LNCaP clone FGC (cell line): ENCODE measurements at regions not wholly inside any gene's neighbourhood (a gene's known extent, or its start where the extent isn't known, plus 50 kb on each side); places are given as distances from the start of the nearest gene placed in this dataset.

Source experiments
- DNase-seq: peaks from one replicate; pipeline ENCODE4 v3.0.0-alpha.2; 2011; ENCODE audit warnings: low read depth
- H3K4me3 ChIP-seq: 2 replicates; pipeline ENCODE4 v1.5.1; 2011; ENCODE audit warnings: mild to moderate bottlenecking, low read depth, low read length, control low read depth
- CTCF ChIP-seq: IDR thresholded peaks from 2 replicates; pipeline ENCODE4 v1.5.1; 2012; ENCODE audit warnings: mild to moderate bottlenecking; ENCODE audit not compliant: control insufficient read depth, insufficient read depth; ENCODE audit errors: extremely low read depth

- DNase-seq, result no peak
- H3K4me3 ChIP-seq, result no peak overlapping the region
- no peak for TF ChIP-seq CTCF
These were observed 161.5 kb downstream of the PPARGC1A start for GRCh38 chr4:23728393-23728792.

DNA sequence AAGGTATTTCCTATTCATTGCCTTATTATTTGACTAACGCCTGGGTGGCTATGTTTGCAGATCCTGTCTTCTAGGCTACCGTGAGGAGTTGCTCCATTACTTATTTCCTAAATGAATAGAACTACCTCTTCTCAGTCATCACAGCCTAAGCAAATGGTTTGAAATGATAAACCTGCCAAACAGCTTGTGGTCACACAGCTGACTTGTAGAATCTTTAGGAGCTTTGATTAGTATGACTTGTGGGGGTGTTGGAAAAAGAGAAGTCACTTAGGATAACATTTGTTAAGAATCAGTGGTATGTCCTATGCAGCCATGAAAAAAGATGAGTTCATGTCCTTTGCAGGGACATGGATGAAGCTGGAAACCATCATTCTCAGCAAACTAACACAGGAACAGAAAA lies 169.3 kb downstream of the PPARGC1A start:
- no peak for TF ChIP-seq CTCF
- no peak for DNase-seq
- H3K4me3 ChIP-seq, result no peak overlapping the region

DNA sequence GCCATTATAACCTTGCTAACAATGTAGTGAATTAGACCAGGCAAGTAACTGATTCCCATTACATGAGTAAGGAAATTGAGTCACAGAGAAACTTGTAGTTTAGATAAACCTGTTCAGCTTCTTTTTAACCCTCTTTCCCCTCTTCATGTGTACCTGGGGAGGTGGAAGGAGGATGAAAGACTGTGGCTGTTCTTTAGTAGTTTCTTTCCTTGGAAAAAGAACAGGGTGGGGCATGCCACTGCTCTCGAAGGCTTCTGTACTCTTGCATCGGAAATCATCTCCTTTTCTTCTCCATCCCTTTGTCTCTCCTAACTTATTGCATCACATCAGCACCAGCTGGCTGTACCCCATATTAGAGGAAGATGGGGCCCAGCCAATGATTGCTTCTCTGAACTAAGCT lies 171.4 kb downstream of the PPARGC1A start:
- DNase-seq, result no peak
- H3K4me3 ChIP-seq, result no peak overlapping the region
- TF ChIP-seq CTCF, result no peak

DNA sequence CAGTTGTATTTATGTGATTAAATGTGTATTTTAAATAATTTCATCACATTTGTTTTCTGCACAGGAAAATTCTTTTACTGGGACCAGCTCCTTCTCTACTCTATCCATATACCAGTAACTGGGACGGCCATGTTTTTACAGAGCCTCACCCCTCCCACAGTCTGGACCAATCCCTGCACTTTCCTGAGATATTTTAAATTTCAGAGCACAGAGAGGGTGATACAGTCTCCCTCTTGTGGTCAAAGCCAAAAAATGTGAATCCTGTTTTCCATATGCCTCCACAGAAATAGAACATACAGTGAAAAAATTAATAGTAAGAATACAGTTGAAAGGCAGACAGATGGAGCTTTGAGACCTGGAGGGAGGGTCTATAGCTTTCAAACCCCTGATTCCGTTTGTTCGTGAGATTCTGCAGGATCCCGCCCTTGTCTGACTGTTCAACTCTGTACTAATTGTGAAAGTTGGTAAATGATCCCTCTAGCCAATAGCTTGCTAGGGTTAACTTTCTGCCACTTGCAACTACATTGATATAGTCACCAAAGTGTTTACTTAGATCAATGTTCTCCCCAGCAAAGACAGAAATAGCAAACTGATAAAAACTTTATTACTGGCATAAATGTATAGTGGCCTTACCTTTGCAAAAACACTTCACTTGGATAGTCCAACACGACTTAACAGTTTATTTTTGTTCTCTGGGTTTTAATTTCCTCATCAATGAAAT lies 172.2 kb downstream of the PPARGC1A start:
- peak; percentile 48 for TF ChIP-seq CTCF
- peak; percentile 2 for DNase-seq
- H3K4me3 ChIP-seq, result no peak overlapping the region

GRCh38 chr4:23710298-23710697 lies 179.5 kb downstream of the PPARGC1A start:
- H3K4me3 ChIP-seq, result no peak overlapping the region
- TF ChIP-seq CTCF, result no peak
- no peak for DNase-seq

GRCh38 chr4:23707652-23708026 lies 182.2 kb downstream of the PPARGC1A start:
- H3K4me3 ChIP-seq, result no peak overlapping the region
- no peak for DNase-seq
- no peak for TF ChIP-seq CTCF
